HCT116 (cell line): ENCODE measurements at regions not wholly inside any gene's neighbourhood (a gene's known extent, or its start where the extent isn't known, plus 50 kb on each side); places are given as distances from the start of the nearest gene placed in this dataset.

Experiments
- ATAC-seq: fragments of 200-7000 bp; cut with Tn5 transposase; 2 replicates; pipeline ENCODE4 v1.9.1; 2020; ENCODE audit warnings: mild to moderate bottlenecking, moderate library complexity
- BruUV-seq: library from RNA; stranded (reverse); fragments of 400-500 nt; replicated peaks from 2 replicates; lab custom pipeline; 2021; lab: Mats Ljungman, UMichigan
- CTCF ChIA-PET: fragments of 300-600 bp; sonication (Branson Sonifier 250); formaldehyde crosslinking; loops from one replicate; lab custom pipeline; 2021; ENCODE audit warnings: antibody characterized with exemption; lab: Charles Lee
- POLR2A ChIA-PET: fragments of 300-600, 350-600 bp; sonication (Branson Sonifier 250); formaldehyde crosslinking; loops from one replicate; lab custom pipeline; 2021; ENCODE audit warnings: antibody characterized with exemption; lab: Charles Lee
- RAD21 ChIA-PET, 2 experiments: fragments of 300-600 bp; sonication (Branson Sonifier 250); formaldehyde crosslinking; loops; one replicate each; lab custom pipeline; 2023; ENCODE audit warnings: low total read pairs in 2 of 2; ENCODE audit not compliant: uncharacterized antibody in 2 of 2, unreplicated experiment in 2 of 2, low non-redundant PET in 1 of 2; lab: Charles Lee
- DNase-seq: peaks from one replicate; pipeline ENCODE4 v3.0.0-alpha.2; 2010; ENCODE audit warnings: low read depth, low spot score
- H2AFZ ChIP-seq: fragments of 200-600 bp; shearing (Covaris generic), sonication (generic); 2 replicates; pipeline ENCODE4 v1.6.1; 2017; ENCODE audit warnings: low read depth, mixed run types, mixed read lengths, antibody characterized with exemption, low read length; ENCODE audit not compliant: poor library complexity, severe bottlenecking
- H3K27ac ChIP-seq: 2 replicates; pipeline ENCODE4 v1.5.1; 2012; ENCODE audit warnings: low read depth, low read length
- H3K27me3 ChIP-seq: fragments of 200-600 bp; sonication (generic); 2 replicates; pipeline ENCODE4 v1.6.1; 2016; ENCODE audit warnings: mixed run types, low read length, mixed read lengths; ENCODE audit not compliant: insufficient read depth
- H3K36me3 ChIP-seq, 2 experiments: fragments of 200-500 bp in 1 of 2; fragments of 200-600 bp in 1 of 2; sonication (Bioruptor generic) in 1 of 2; sonication (generic) in 1 of 2; 2 replicates each; pipeline versions ENCODE4 v1.5.1 to v1.6.1; 2014 to 2016; ENCODE audit warnings: low read length in 2 of 2, inconsistent platforms in 1 of 2, mixed read lengths in 1 of 2, mixed run types in 1 of 2; ENCODE audit not compliant: insufficient read depth in 2 of 2, control insufficient read depth in 1 of 2
- H3K4me1 ChIP-seq, 2 experiments: fragments of 200-600 bp in 1 of 2; sonication (generic) in 1 of 2; 2 replicates each; pipeline versions ENCODE4 v1.5.1 to v1.6.1; 2012 to 2017; ENCODE audit warnings: low read length in 2 of 2, inconsistent platforms in 1 of 2, mild to moderate bottlenecking in 1 of 2, mixed read lengths in 1 of 2, mixed run types in 1 of 2, moderate library complexity in 1 of 2; ENCODE audit not compliant: insufficient read depth in 2 of 2, control insufficient read depth in 1 of 2
- H3K4me2 ChIP-seq: fragments of 200-600 bp; sonication (generic); 2 replicates; pipeline ENCODE4 v1.6.1; 2017; ENCODE audit warnings: mixed run types, low read length, mixed read lengths
- H3K4me3 ChIP-seq, 2 experiments: fragments of 200-600 bp in 1 of 2; sonication (generic) in 1 of 2; replicated peaks in 1 of 2; 2 replicates each; pipeline ENCODE4 v1.5.1; 2011 to 2016; ENCODE audit warnings: low read length in 2 of 2, control low read depth in 1 of 2, low read depth in 1 of 2, mild to moderate bottlenecking in 1 of 2, mixed read lengths in 1 of 2, mixed run types in 1 of 2
- H3K79me2 ChIP-seq: fragments of 200-600 bp; sonication (generic); 2 replicates; pipeline ENCODE4 v1.6.1; 2017; ENCODE audit warnings: mild to moderate bottlenecking, mixed run types, low read length, moderate library complexity, mixed read lengths; ENCODE audit not compliant: insufficient read depth
- H3K9ac ChIP-seq: fragments of 200-600 bp; sonication (generic); 2 replicates; pipeline ENCODE4 v1.6.1; 2016; ENCODE audit warnings: low read length, mixed read lengths
- H3K9me2 ChIP-seq: fragments of 200-600 bp; sonication (generic), shearing (Covaris generic); 2 replicates; pipeline ENCODE4 v1.6.1; 2017; ENCODE audit warnings: mixed run types, mild to moderate bottlenecking, moderate library complexity; ENCODE audit not compliant: insufficient read depth
- H3K9me3 ChIP-seq, 2 experiments: fragments of 200-500 bp in 1 of 2; fragments of 200-600 bp in 1 of 2; sonication (Bioruptor generic) in 1 of 2; sonication (generic) in 1 of 2; 2 replicates each; pipeline ENCODE4 v1.6.1; 2014 to 2017; ENCODE audit warnings: low read length in 2 of 2, mixed read lengths in 2 of 2, inconsistent platforms in 1 of 2, low read depth in 1 of 2, mild to moderate bottlenecking in 1 of 2, mixed run types in 1 of 2, moderate library complexity in 1 of 2; ENCODE audit not compliant: control insufficient read depth in 1 of 2, insufficient read depth in 1 of 2
- H4K20me1 ChIP-seq: fragments of 200-600 bp; sonication (generic), shearing (Covaris generic); 2 replicates; pipeline ENCODE4 v1.6.1; 2017; ENCODE audit warnings: mixed run types, mild to moderate bottlenecking, moderate library complexity; ENCODE audit not compliant: insufficient read depth
- CBX3 ChIP-seq: IDR thresholded peaks from 2 replicates; pipeline ENCODE4 v1.6.1; 2012; ENCODE audit warnings: low read depth
- CEBPB ChIP-seq: IDR thresholded peaks from 2 replicates; pipeline ENCODE4 v1.6.1; 2012; ENCODE audit warnings: low read depth
- CTCF ChIP-seq, 3 experiments: fragments of 200-600 bp in 1 of 3; sonication (generic) in 1 of 3; IDR thresholded peaks in 2 of 3; conservative IDR thresholded peaks in 1 of 3; 2 replicates each; pipeline ENCODE4 v1.5.1; 2012 to 2017; ENCODE audit warnings: low read depth in 2 of 3, low read length in 2 of 3, antibody characterized with exemption in 1 of 3, borderline replicate concordance in 1 of 3, control low read depth in 1 of 3, mild to moderate bottlenecking in 1 of 3, mixed read lengths in 1 of 3, mixed run types in 1 of 3, moderate library complexity in 1 of 3; ENCODE audit not compliant: insufficient read depth in 1 of 3
- EGR1 ChIP-seq: IDR thresholded peaks from 2 replicates; pipeline ENCODE4 v1.6.1; 2012; ENCODE audit warnings: low read depth
- ELF1 ChIP-seq: IDR thresholded peaks from 2 replicates; pipeline ENCODE4 v1.6.1; 2012; ENCODE audit warnings: low read depth, borderline replicate concordance
- EZH2 ChIP-seq: fragments of 200-600 bp; sonication (generic); IDR thresholded peaks from 2 replicates; pipeline ENCODE4 v1.6.1; 2017; ENCODE audit warnings: antibody characterized with exemption, mixed run types
- JUND ChIP-seq: IDR thresholded peaks from 2 replicates; pipeline ENCODE4 v1.6.1; 2012
- POLR2A ChIP-seq: IDR thresholded peaks from 2 replicates; pipeline ENCODE4 v1.7.0; 2011; ENCODE audit warnings: borderline replicate concordance; ENCODE audit not compliant: insufficient read depth, insufficient read length; ENCODE audit errors: extremely low read depth
- POLR2AphosphoS5 ChIP-seq: IDR thresholded peaks from 2 replicates; pipeline ENCODE4 v1.6.1; 2011; ENCODE audit warnings: mild to moderate bottlenecking, low read depth, low read length, moderate library complexity
- REST ChIP-seq: IDR thresholded peaks from 2 replicates; pipeline ENCODE4 v1.6.1; 2012; ENCODE audit warnings: low read depth
- SIN3A ChIP-seq: IDR thresholded peaks from 2 replicates; pipeline ENCODE4 v1.6.1; 2012; ENCODE audit warnings: low read depth
- SP1 ChIP-seq: IDR thresholded peaks from 2 replicates; pipeline ENCODE4 v1.6.1; 2012; ENCODE audit warnings: low read depth
- TCF7L2 ChIP-seq: IDR thresholded peaks from 2 replicates; pipeline ENCODE4 v1.7.0; 2011; ENCODE audit warnings: borderline replicate concordance, inconsistent platforms; ENCODE audit not compliant: insufficient read depth, insufficient read length; ENCODE audit errors: extremely low read depth
- YY1 ChIP-seq: IDR thresholded peaks from 2 replicates; pipeline ENCODE4 v1.6.1; 2011; ENCODE audit warnings: low read length, low read depth, moderate library complexity, mild to moderate bottlenecking; ENCODE audit not compliant: insufficient replicate concordance; ENCODE audit errors: extremely low read depth
- ZFX ChIP-seq: fragments of 450-650 bp; IDR thresholded peaks from 2 replicates; pipeline ENCODE4 v1.6.1; 2017
- ZNF274 ChIP-seq: fragments of 200-500 bp; sonication (Bioruptor generic); IDR thresholded peaks from 2 replicates; pipeline ENCODE4 v1.6.1; 2014; ENCODE audit warnings: mild to moderate bottlenecking, low read depth, low read length, inconsistent platforms
- intact Hi-C: fragments of 100-400 bp; cut with micrococcal nuclease; formaldehyde crosslinking; loops from 2 replicates; pipeline ENCODE4 v1.10.0; 2022
- TF ChIP-seq, protein P1 (sequence below): IDR thresholded peaks from 2 replicates; pipeline ENCODE4 v1.6.1; 2011; ENCODE audit warnings: mild to moderate bottlenecking, low read length, moderate library complexity; ENCODE audit not compliant: insufficient replicate concordance; ENCODE audit errors: extremely low read depth
- TF ChIP-seq, protein P2 (sequence below): IDR thresholded peaks from 2 replicates; pipeline ENCODE4 v1.6.1; 2012
- TF ChIP-seq, protein P3 (sequence below): IDR thresholded peaks from 2 replicates; pipeline ENCODE4 v1.6.1; 2012

DNA sequence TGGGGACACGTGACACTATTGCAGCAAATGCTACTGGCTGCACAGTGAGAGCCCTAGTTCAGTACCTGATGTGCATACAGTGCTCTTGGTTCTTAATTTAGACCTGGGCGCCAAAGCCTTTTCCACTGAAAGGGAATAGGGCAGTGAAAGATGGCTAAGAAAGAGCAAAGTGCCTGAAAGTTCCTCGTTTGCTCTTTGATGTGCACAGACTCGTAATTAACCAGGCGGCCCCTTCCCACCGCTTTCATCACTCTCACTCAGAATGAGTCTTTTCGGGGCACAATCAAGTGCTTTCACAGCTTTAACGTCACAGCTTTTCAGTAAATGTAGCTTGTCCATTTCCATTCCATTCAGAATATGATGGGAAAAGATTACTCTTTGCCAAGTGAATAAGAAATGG, 116.6 kb upstream of the ADRA1B start:
- no peaks in the 10 kb centered on the region for H3K79me2 ChIP-seq
- no peak overlapping the region for H3K9ac ChIP-seq
- no peak for TF ChIP-seq CEBPB
- TF ChIP-seq YY1 = no peak
- no peak for TF ChIP-seq ZNF274
- TF ChIP-seq, protein P1, sequence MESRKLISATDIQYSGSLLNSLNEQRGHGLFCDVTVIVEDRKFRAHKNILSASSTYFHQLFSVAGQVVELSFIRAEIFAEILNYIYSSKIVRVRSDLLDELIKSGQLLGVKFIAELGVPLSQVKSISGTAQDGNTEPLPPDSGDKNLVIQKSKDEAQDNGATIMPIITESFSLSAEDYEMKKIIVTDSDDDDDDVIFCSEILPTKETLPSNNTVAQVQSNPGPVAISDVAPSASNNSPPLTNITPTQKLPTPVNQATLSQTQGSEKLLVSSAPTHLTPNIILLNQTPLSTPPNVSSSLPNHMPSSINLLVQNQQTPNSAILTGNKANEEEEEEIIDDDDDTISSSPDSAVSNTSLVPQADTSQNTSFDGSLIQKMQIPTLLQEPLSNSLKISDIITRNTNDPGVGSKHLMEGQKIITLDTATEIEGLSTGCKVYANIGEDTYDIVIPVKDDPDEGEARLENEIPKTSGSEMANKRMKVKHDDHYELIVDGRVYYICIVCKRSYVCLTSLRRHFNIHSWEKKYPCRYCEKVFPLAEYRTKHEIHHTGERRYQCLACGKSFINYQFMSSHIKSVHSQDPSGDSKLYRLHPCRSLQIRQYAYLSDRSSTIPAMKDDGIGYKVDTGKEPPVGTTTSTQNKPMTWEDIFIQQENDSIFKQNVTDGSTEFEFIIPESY = no peak
- no peak for TF ChIP-seq POLR2A
- no peak for TF ChIP-seq EZH2
- no peak for TF ChIP-seq SP1
- no peak for TF ChIP-seq ZFX
- TF ChIP-seq, protein P2, sequence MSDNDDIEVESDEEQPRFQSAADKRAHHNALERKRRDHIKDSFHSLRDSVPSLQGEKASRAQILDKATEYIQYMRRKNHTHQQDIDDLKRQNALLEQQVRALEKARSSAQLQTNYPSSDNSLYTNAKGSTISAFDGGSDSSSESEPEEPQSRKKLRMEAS = no peak
- TF ChIP-seq JUND = no peak
- TF ChIP-seq CTCF (IDR thresholded peaks at IDR 0.05 in 2 of 3, conservative IDR thresholded peaks at IDR 0.05 in 1 of 3; ENCODE audit: borderline replicate concordance in 1 of 3, insufficient read depth in 1 of 3, low read depth in 2 of 3, low read length in 2 of 3) = no peak
- no peak for TF ChIP-seq CBX3
- no peak for TF ChIP-seq ELF1
- TF ChIP-seq EGR1 = no peak
- no peak for TF ChIP-seq TCF7L2
- TF ChIP-seq SIN3A = no peak
- TF ChIP-seq, protein P3, sequence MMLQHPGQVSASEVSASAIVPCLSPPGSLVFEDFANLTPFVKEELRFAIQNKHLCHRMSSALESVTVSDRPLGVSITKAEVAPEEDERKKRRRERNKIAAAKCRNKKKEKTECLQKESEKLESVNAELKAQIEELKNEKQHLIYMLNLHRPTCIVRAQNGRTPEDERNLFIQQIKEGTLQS = no peak
- TF ChIP-seq REST = no peak
- TF ChIP-seq POLR2AphosphoS5 = no peak
- no peaks in the 10 kb centered on the region for H4K20me1 ChIP-seq
- H3K9me2 ChIP-seq = no peaks in the 10 kb centered on the region
- CTCF ChIA-PET = no interaction called here
- no peak overlapping the region for H3K4me3 ChIP-seq
- H2AFZ ChIP-seq = no peak overlapping the region
- H3K27me3 ChIP-seq = no peaks in the 10 kb centered on the region
- DNase-seq = no peak
- intact Hi-C loops = no loop called here
- H3K36me3 ChIP-seq = no peaks in the 10 kb centered on the region
- H3K4me2 ChIP-seq = no peak overlapping the region
- no TSS peak for BruUV-seq
- no peak overlapping the region for H3K27ac ChIP-seq
- no peaks in the 10 kb centered on the region for H3K9me3 ChIP-seq
- H3K4me1 ChIP-seq = no peaks in the 10 kb centered on the region
- RAD21 ChIA-PET = no interaction called here
- ATAC-seq = no peak
- POLR2A ChIA-PET = no interaction called here
